Vagina (tissue), 2 donors: ENCODE measurements at regions not wholly inside any gene's neighbourhood (a gene's known extent, or its start where the extent isn't known, plus 50 kb on each side); places are given as distances from the start of the nearest gene placed in this dataset.

Experiments
- CTCF ChIP-seq, 3 experiments: fragments of 450-650 bp in 2 of 3; fragments of 200-600 bp in 1 of 3; sonication (generic) in 1 of 3; IDR thresholded peaks; one replicate each; pipeline ENCODE4 v1.5.1; 2017 to 2019; ENCODE audit warnings: antibody characterized with exemption in 3 of 3, mild to moderate bottlenecking in 2 of 3, moderate library complexity in 2 of 3
- POLR2AphosphoS5 ChIP-seq, 2 donors: sonication (generic); formaldehyde crosslinking; IDR thresholded peaks; one replicate each; pipeline ENCODE4 v1.9.0; 2017; ENCODE audit warnings: antibody characterized with exemption in 2 of 2, mild to moderate bottlenecking in 2 of 2, low read depth in 1 of 2; ENCODE audit not compliant: insufficient read depth in 1 of 2

- no peak for TF ChIP-seq POLR2AphosphoS5 (IDR thresholded peaks at IDR 0.05; ENCODE audit: insufficient read depth in 1 of 2, low read depth in 1 of 2)
- TF ChIP-seq CTCF (IDR thresholded peaks at IDR 0.05) = no peak
Measured at GRCh38 chr7:112646783-112647182, 143.4 kb downstream of the TMEM168 start.
